NOMO-1 treated with dmso at 0.1 percent for 144 hours (cell line): ENCODE measurements at regions not wholly inside any gene's neighbourhood (a gene's known extent, or its start where the extent isn't known, plus 50 kb on each side); places are given as distances from the start of the nearest gene placed in this dataset.
"Not testable (repeated sequence)": the region's sequence is repeated elsewhere in the genome, so short reads cannot be mapped to it uniquely, and the experiment has no call there.

ENCODE experiments used
- DNase-seq: peaks from one replicate; lab custom pipeline; 2025; ENCODE audit not compliant: unreplicated experiment; lab: John Stamatoyannopoulos, UW

- DNase-seq, result no peak
Observed at GRCh38 chr2:4965556-4966320, 726.4 kb upstream of the SOX11 start.

- no peak for DNase-seq
Observed at GRCh38 chr2:4967206-4967605, 725.0 kb upstream of the SOX11 start.

GRCh38 chr2:4972472-4972871 lies 719.7 kb upstream of the SOX11 start:
- no peak for DNase-seq

GRCh38 chr2:4973354-4973753 lies 718.8 kb upstream of the SOX11 start:
- DNase-seq, result no peak

GRCh38 chr2:4973973-4974372 lies 718.2 kb upstream of the SOX11 start:
- DNase-seq, result no peak

GRCh38 chr2:4976407-4976806 lies 715.8 kb upstream of the SOX11 start:
- DNase-seq, result no peak

- no peak for DNase-seq
Observed at GRCh38 chr2:4979111-4979510, 713.1 kb upstream of the SOX11 start.

- no peak for DNase-seq
Observed at GRCh38 chr2:4980995-4981394, 711.2 kb upstream of the SOX11 start.

- no peak for DNase-seq
Observed at GRCh38 chr2:4981802-4982409, 710.3 kb upstream of the SOX11 start.

GRCh38 chr2:4988444-4988843 lies 703.7 kb upstream of the SOX11 start:
- not testable (repeated sequence) for DNase-seq

GRCh38 chr2:4992226-4992625 lies 700.0 kb upstream of the SOX11 start:
- DNase-seq, result no peak

GRCh38 chr2:4995466-4995865 lies 696.7 kb upstream of the SOX11 start:
- DNase-seq, result no peak

- no peak for DNase-seq
Observed at GRCh38 chr2:5007596-5007995, 684.6 kb upstream of the SOX11 start.

- DNase-seq, result no peak
Observed at GRCh38 chr2:5019324-5019723, 672.9 kb upstream of the SOX11 start.

- no peak for DNase-seq
Observed at GRCh38 chr2:5020116-5020875, 671.9 kb upstream of the SOX11 start.

- DNase-seq, result no peak
Observed at GRCh38 chr2:5021136-5021535, 671.0 kb upstream of the SOX11 start.

GRCh38 chr2:5022061-5022460 lies 670.1 kb upstream of the SOX11 start:
- DNase-seq, result no peak

GRCh38 chr2:5022708-5023635 lies 669.2 kb upstream of the SOX11 start:
- DNase-seq, result not testable (repeated sequence)

- no peak for DNase-seq
Observed at GRCh38 chr2:5026571-5027234, 665.5 kb upstream of the SOX11 start.

- no peak for DNase-seq
Observed at GRCh38 chr2:5035057-5035488, 657.1 kb upstream of the SOX11 start.
